Testis (tissue), 2 donors: ENCODE measurements at regions not wholly inside any gene's neighbourhood (a gene's known extent, or its start where the extent isn't known, plus 50 kb on each side); places are given as distances from the start of the nearest gene placed in this dataset.

Source experiments
- CTCF ChIP-seq, 3 experiments: fragments of 450-650 bp in 2 of 3; fragments of 200-600 bp in 1 of 3; sonication (generic) in 1 of 3; IDR thresholded peaks; one replicate each; pipeline ENCODE4 v1.5.1; 2016 to 2019; ENCODE audit warnings: antibody characterized with exemption in 3 of 3, mild to moderate bottlenecking in 2 of 3, moderate library complexity in 1 of 3
- POLR2A ChIP-seq: fragments of 450-650 bp; IDR thresholded peaks from one replicate; pipeline ENCODE4 v1.6.1; 2017; ENCODE audit warnings: antibody characterized with exemption, mild to moderate bottlenecking, moderate library complexity

- TF ChIP-seq POLR2A, result no peak
- TF ChIP-seq CTCF (IDR thresholded peaks at IDR 0.05), result no peak
Measured at GRCh38 chr10:90504172-90504571, 353.7 kb downstream of the HTR7 start.
